NCI-H2029 (cell line): ENCODE measurements at regions not wholly inside any gene's neighbourhood (a gene's known extent, or its start where the extent isn't known, plus 50 kb on each side); places are given as distances from the start of the nearest gene placed in this dataset.
"Not testable (repeated sequence)": the region's sequence is repeated elsewhere in the genome, so short reads cannot be mapped to it uniquely, and the experiment has no call there.

Source experiments
- DNase-seq: peaks from one replicate; lab custom pipeline; 2025; lab: John Stamatoyannopoulos, UW

- no peak for DNase-seq
Observed at GRCh38 chr17:37859451-37859850, 64.8 kb upstream of the TBC1D3K start.

GRCh38 chr17:37858391-37858790 lies 65.8 kb upstream of the TBC1D3K start:
- DNase-seq: not testable (repeated sequence)

GRCh38 chr17:37856245-37856644 lies 68.0 kb upstream of the TBC1D3K start:
- no peak for DNase-seq

- no peak for DNase-seq
Observed at GRCh38 chr17:37849617-37849972, 74.6 kb upstream of the TBC1D3K start.

GRCh38 chr17:37848690-37849616 lies 75.3 kb upstream of the TBC1D3K start:
- peak; percentile 84 for DNase-seq

GRCh38 chr17:37847811-37848331 lies 76.3 kb upstream of the TBC1D3K start:
- no peak for DNase-seq

- no peak for DNase-seq
Observed at GRCh38 chr17:37847102-37847501, 77.1 kb upstream of the TBC1D3K start.

- no peak for DNase-seq
Observed at GRCh38 chr17:37844977-37845293, 79.3 kb upstream of the TBC1D3K start.

GRCh38 chr17:37844158-37844976 lies 79.8 kb upstream of the TBC1D3K start:
- DNase-seq: no peak

GRCh38 chr17:37842401-37842800 lies 81.8 kb upstream of the TBC1D3K start:
- no peak for DNase-seq

GRCh38 chr17:37841232-37841631 lies 83.0 kb upstream of the TBC1D3K start:
- DNase-seq: no peak

- DNase-seq: no peak
Observed at GRCh38 chr17:37840576-37840975, 83.6 kb upstream of the TBC1D3K start.

- no peak for DNase-seq
Observed at GRCh38 chr17:37839196-37839978, 84.8 kb upstream of the TBC1D3K start.

- no peak for DNase-seq
Observed at GRCh38 chr17:37838276-37838675, 85.9 kb upstream of the TBC1D3K start.

GRCh38 chr17:37836593-37836992 lies 87.6 kb upstream of the TBC1D3K start:
- no peak for DNase-seq

GRCh38 chr17:37834168-37834567 lies 89.3 kb upstream of the HNF1B start:
- DNase-seq: no peak

- DNase-seq: no peak
Observed at GRCh38 chr17:37833237-37833859, 88.5 kb upstream of the HNF1B start.

GRCh38 chr17:37831986-37832385 lies 87.1 kb upstream of the HNF1B start:
- DNase-seq: no peak

GRCh38 chr17:37831492-37831891 lies 86.6 kb upstream of the HNF1B start:
- no peak for DNase-seq

- DNase-seq: no peak
Observed at GRCh38 chr17:37830151-37830993, 85.5 kb upstream of the HNF1B start.

GRCh38 chr17:37829592-37830123 lies 84.8 kb upstream of the HNF1B start:
- no peak for DNase-seq
